ENCODE measurements at regions not wholly inside any gene's neighbourhood (a gene's known extent, or its start where the extent isn't known, plus 50 kb on each side); places are given as distances from the start of the nearest gene placed in this dataset.

DNA sequence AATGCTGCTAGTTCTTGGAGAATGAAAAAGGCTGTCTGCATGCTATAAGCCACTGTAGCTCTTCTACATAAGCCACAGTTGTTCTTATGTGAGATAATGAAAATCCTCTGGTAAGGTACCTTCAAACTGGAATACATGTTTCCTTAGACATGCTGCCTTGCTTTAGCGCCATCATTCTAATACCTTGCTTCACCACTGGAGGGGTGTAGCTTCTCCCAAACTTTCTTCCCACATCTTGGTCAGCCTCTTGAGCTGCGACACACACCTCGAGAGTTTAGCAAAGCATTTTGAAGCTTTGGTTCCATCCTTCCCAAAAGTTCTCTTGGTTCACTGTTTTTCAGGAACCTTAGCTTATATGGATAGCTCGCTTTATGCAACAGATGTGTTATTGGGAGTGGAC lies 69.5 kb downstream of the NKX2-1 start:
- ChIA-PET CTCF (no interaction called here), POLR2A (no interaction called here)

DNA sequence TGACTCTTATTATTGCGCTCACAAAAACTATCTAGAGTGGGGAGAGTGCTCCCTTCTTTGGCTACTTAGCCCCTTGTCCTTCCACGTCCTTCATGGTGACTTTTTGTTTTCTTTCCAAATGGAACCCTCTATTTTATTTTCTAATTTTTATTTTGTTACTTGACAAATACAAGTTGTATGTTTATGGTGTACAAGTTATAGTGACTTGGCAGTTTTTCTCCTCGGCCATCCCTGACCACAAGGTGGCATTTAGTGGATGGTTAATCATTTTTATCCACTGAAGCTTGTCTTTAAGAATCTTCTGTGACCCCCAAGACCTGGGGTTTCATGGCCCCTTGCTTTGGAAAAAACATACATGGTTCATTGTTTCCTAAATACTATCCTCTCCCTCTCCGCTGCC lies 70.1 kb downstream of the NKX2-1 start:
- no peaks in the 10 kb centered on the region for H3K9me3 ChIP-seq (ENCODE audit: control insufficient read depth in 2 of 3, low read length in 3 of 3)
- CTCF ChIA-PET = no interaction called here

More for the DNA sequence above, 69.5 kb downstream of the NKX2-1 start:
- intact Hi-C loops (cut with micrococcal nuclease) = loop anchor here in 1 of 2 donors (10.0 kb wide), 1 partner anchor 494 kb away; no protein-coding TSS in a partner anchor
- Histone ChIP-seq H3K9me3 (ENCODE audit: control insufficient read depth in 2 of 3, low read length in 3 of 3) (no peaks in the 10 kb centered on the region), H3K27me3 (ENCODE audit: control insufficient read depth in 2 of 2, insufficient read depth in 2 of 2, low read length in 2 of 2) (no peaks in the 10 kb centered on the region), H3K27ac (ENCODE audit: low read depth, low read length) (no peak overlapping the region), H3K36me3 (ENCODE audit: control insufficient read depth in 2 of 3, insufficient read depth in 3 of 3, low read length in 3 of 3) (no peaks in the 10 kb centered on the region), H3K4me3 (ENCODE audit: low read length) (no peak overlapping the region), H3K4me1 (ENCODE audit: control insufficient read depth in 2 of 2, insufficient read depth in 2 of 2, low read length in 2 of 2) (no peaks in the 10 kb centered on the region)
- Mint-ChIP-seq H3K9me3 (peaks cover 0 to 4% (median 0%) of the 10 kb centered on the region in 11 donors), H3K27me3 (peaks cover 4 to 33% (median 12%) of the 10 kb centered on the region in 5 donors), H3K4me3 (no peak overlapping the region), H3K4me1 (no peaks in the 10 kb centered on the region), H3K36me3 (no peaks in the 10 kb centered on the region), H3K27ac (no peak overlapping the region)
- no peak for DNase-seq
- ATAC-seq = no peak

DNA sequence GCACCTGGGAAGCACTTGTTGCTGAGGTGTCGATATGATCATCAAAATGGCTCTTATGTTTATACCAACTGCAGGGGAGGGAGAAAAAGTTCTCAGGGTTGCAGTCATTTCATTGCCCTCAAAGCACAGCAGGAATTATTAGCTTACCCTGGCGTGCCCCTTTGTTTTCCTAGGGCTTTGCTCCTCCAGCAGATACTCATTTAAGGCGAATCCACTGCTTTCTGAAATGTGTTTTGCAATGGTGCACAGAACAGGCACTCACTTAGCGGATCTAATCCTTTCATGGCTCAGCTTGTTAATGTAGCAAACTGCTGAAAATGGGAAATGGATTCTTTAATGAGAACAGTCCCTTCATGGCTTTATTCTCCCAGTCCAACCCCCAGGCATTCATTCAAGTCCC lies 76.7 kb downstream of the NKX2-1 start:
- DNase-seq = no peak
- no peak overlapping the region for H3K4me3 Mint-ChIP-seq
- Histone ChIP-seq H3K9me3 (ENCODE audit: control insufficient read depth in 2 of 3, low read length in 3 of 3) (no peaks in the 10 kb centered on the region), H3K27me3 (ENCODE audit: control insufficient read depth in 2 of 2, insufficient read depth in 2 of 2, low read length in 2 of 2) (no peaks in the 10 kb centered on the region), H3K4me3 (ENCODE audit: low read length) (no peak overlapping the region), H3K4me1 (ENCODE audit: control insufficient read depth in 2 of 2, insufficient read depth in 2 of 2, low read length in 2 of 2) (no peaks in the 10 kb centered on the region), H3K27ac (ENCODE audit: low read depth, low read length) (no peak overlapping the region), H3K36me3 (ENCODE audit: control insufficient read depth in 2 of 3, insufficient read depth in 3 of 3, low read length in 3 of 3) (no peaks in the 10 kb centered on the region)
- ChIA-PET POLR2A (no interaction called here), CTCF (no interaction called here)
- no peaks in the 10 kb centered on the region for H3K36me3 Mint-ChIP-seq
- H3K27ac Mint-ChIP-seq = no peak overlapping the region
- intact Hi-C loops (cut with micrococcal nuclease) = no loop called here
- H3K4me1 Mint-ChIP-seq = no peaks in the 10 kb centered on the region
- no peak for ATAC-seq
- peaks cover 6 to 36% (median 21%) of the 10 kb centered on the region in 5 donors for H3K27me3 Mint-ChIP-seq
- H3K9me3 Mint-ChIP-seq = peaks cover 0 to 2% (median 0%) of the 10 kb centered on the region in 11 donors

More for the DNA sequence above, 70.1 kb downstream of the NKX2-1 start:
- ATAC-seq (no peak), DNase-seq (no peak)
- no peak overlapping the region for H3K27ac ChIP-seq (ENCODE audit: low read depth, low read length)
- H3K27me3 Mint-ChIP-seq = peaks cover 4 to 33% (median 13%) of the 10 kb centered on the region in 5 donors
- H3K27me3 ChIP-seq (ENCODE audit: control insufficient read depth in 2 of 2, insufficient read depth in 2 of 2, low read length in 2 of 2) = no peaks in the 10 kb centered on the region
- H3K4me3 ChIP-seq (ENCODE audit: low read length) = no peak overlapping the region
- no peak overlapping the region for H3K4me3 Mint-ChIP-seq
- H3K36me3 Mint-ChIP-seq = no peaks in the 10 kb centered on the region
- no peaks in the 10 kb centered on the region for H3K4me1 Mint-ChIP-seq
- no peak overlapping the region for H3K27ac Mint-ChIP-seq
- H3K9me3 Mint-ChIP-seq = peaks cover 0 to 4% (median 0%) of the 10 kb centered on the region in 11 donors
- H3K36me3 ChIP-seq (ENCODE audit: control insufficient read depth in 2 of 3, insufficient read depth in 3 of 3, low read length in 3 of 3) = no peaks in the 10 kb centered on the region
- POLR2A ChIA-PET = no interaction called here
- intact Hi-C loops (cut with micrococcal nuclease) = loop anchor here in 1 of 2 donors (10.0 kb wide), 1 partner anchor 495 kb away; no protein-coding TSS in a partner anchor
- H3K4me1 ChIP-seq (ENCODE audit: control insufficient read depth in 2 of 2, insufficient read depth in 2 of 2, low read length in 2 of 2) = no peaks in the 10 kb centered on the region

DNA sequence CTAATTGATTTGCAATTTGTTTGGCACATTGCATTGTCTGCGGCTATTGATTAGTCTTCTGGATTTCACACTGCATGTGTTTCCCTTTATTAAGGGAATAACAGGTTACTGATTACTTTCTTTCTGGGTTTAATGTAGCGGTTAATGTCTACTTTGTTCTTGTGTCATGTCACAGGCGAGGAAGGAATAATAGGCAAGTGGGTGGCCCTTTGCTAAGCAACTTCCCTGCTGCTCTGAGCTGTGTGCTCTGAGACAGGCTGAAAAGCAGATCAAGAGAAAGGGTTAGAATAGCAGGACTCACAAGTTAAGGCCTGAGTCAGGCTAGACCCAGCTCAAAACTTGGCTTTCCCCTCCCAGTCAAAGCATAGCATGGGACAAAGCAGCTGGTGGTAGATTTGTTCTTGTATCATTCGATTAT lies 77.2 kb downstream of the NKX2-1 start:
- DNase-seq (no peak), ATAC-seq (no peak)
- H3K4me1 Mint-ChIP-seq = no peaks in the 10 kb centered on the region
- peaks cover 0 to 2% (median 0%) of the 10 kb centered on the region in 11 donors for H3K9me3 Mint-ChIP-seq
- no peak overlapping the region for H3K4me3 Mint-ChIP-seq
- no peak overlapping the region for H3K27ac Mint-ChIP-seq
- H3K36me3 Mint-ChIP-seq = no peaks in the 10 kb centered on the region
- H3K27me3 Mint-ChIP-seq = peaks cover 10 to 34% (median 26%) of the 10 kb centered on the region in 5 donors
- intact Hi-C loops (cut with micrococcal nuclease) = no loop called here
- Histone ChIP-seq H3K9me3 (ENCODE audit: control insufficient read depth in 2 of 3, low read length in 3 of 3) (no peaks in the 10 kb centered on the region), H3K27ac (ENCODE audit: low read depth, low read length) (no peak overlapping the region), H3K36me3 (ENCODE audit: control insufficient read depth in 2 of 3, insufficient read depth in 3 of 3, low read length in 3 of 3) (no peaks in the 10 kb centered on the region), H3K4me3 (ENCODE audit: low read length) (no peak overlapping the region), H3K4me1 (ENCODE audit: control insufficient read depth in 2 of 2, insufficient read depth in 2 of 2, low read length in 2 of 2) (no peaks in the 10 kb centered on the region), H3K27me3 (ENCODE audit: control insufficient read depth in 2 of 2, insufficient read depth in 2 of 2, low read length in 2 of 2) (no peaks in the 10 kb centered on the region)
- ChIA-PET POLR2A (no interaction called here), CTCF (no interaction called here)

DNA sequence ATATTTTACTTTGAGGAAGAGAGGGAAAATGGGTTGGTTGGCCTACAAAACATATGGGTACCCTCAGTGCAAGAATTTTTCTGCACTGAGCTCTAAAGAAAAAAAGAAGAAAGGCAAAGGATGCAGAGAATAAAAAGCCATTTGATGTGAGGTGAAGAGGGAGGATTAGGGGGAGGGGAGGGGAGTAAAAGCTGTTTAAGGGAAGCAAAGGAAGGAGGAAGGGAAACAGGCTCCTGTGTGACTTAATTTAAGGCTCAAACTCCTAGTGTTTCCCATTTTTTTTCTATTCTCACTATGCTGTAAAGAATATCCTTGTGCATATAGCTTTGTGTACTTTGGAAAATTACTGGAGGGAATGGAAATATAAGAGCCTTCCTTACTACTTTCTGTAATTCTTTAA lies 78.7 kb downstream of the NKX2-1 start:
- Mint-ChIP-seq H3K9me3 (peaks cover 0 to 2% (median 0%) of the 10 kb centered on the region in 11 donors), H3K27me3 (peaks cover 14 to 32% (median 24%) of the 10 kb centered on the region in 5 donors), H3K4me1 (no peaks in the 10 kb centered on the region), H3K27ac (no peak overlapping the region), H3K4me3 (no peak overlapping the region), H3K36me3 (no peaks in the 10 kb centered on the region)
- no peak overlapping the region for H3K4me3 ChIP-seq (ENCODE audit: low read length)
- intact Hi-C loops (cut with micrococcal nuclease) = no loop called here
- ChIA-PET CTCF (no interaction called here), POLR2A (no interaction called here)
- no peaks in the 10 kb centered on the region for H3K27me3 ChIP-seq (ENCODE audit: control insufficient read depth in 2 of 2, insufficient read depth in 2 of 2, low read length in 2 of 2)
- H3K9me3 ChIP-seq (ENCODE audit: control insufficient read depth in 2 of 3, low read length in 3 of 3) = no peaks in the 10 kb centered on the region
- H3K36me3 ChIP-seq (ENCODE audit: control insufficient read depth in 2 of 3, insufficient read depth in 3 of 3, low read length in 3 of 3) = no peaks in the 10 kb centered on the region
- no peak overlapping the region for H3K27ac ChIP-seq (ENCODE audit: low read depth, low read length)
- ATAC-seq = no peak
- no peaks in the 10 kb centered on the region for H3K4me1 ChIP-seq (ENCODE audit: control insufficient read depth in 2 of 2, insufficient read depth in 2 of 2, low read length in 2 of 2)
- no peak for DNase-seq

DNA sequence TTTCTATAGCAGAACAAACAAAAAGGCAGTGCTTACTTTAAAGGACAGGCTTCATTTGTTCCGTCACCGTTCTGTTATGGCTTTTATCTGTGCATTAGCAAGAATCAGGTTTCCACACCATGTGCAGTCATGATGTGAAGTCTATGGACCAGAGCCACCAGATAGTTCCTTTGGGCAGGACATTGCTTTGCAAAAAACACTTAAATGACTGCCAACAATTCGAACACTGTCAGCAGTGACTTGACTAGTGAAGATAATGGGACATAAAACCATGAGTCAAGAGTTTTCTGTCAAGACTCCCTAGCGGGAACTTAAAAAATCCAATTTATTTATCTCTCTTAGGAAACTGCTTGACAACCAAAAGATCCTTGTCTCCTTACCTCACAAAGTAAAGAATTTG lies 80.3 kb downstream of the NKX2-1 start:
- CTCF ChIA-PET = no interaction called here
- no peaks in the 10 kb centered on the region for H3K27me3 ChIP-seq (ENCODE audit: control insufficient read depth in 2 of 2, insufficient read depth in 2 of 2, low read length in 2 of 2)
- Mint-ChIP-seq H3K4me1 (no peaks in the 10 kb centered on the region), H3K27ac (no peak overlapping the region), H3K36me3 (no peaks in the 10 kb centered on the region), H3K27me3 (peaks cover 11 to 31% (median 26%) of the 10 kb centered on the region in 5 donors), H3K9me3 (peaks cover 0 to 1% (median 0%) of the 10 kb centered on the region in 11 donors), H3K4me3 (no peak overlapping the region)
- DNase-seq = no peak
- no peaks in the 10 kb centered on the region for H3K4me1 ChIP-seq (ENCODE audit: control insufficient read depth in 2 of 2, insufficient read depth in 2 of 2, low read length in 2 of 2)
- POLR2A ChIA-PET = no interaction called here
- no peaks in the 10 kb centered on the region for H3K9me3 ChIP-seq (ENCODE audit: control insufficient read depth in 2 of 3, low read length in 3 of 3)
- H3K27ac ChIP-seq (ENCODE audit: low read depth, low read length) = no peak overlapping the region
- H3K36me3 ChIP-seq (ENCODE audit: control insufficient read depth in 2 of 3, insufficient read depth in 3 of 3, low read length in 3 of 3) = no peaks in the 10 kb centered on the region
- H3K4me3 ChIP-seq (ENCODE audit: low read length) = no peak overlapping the region
- ATAC-seq = no peak
- intact Hi-C loops (cut with micrococcal nuclease) = no loop called here

DNA sequence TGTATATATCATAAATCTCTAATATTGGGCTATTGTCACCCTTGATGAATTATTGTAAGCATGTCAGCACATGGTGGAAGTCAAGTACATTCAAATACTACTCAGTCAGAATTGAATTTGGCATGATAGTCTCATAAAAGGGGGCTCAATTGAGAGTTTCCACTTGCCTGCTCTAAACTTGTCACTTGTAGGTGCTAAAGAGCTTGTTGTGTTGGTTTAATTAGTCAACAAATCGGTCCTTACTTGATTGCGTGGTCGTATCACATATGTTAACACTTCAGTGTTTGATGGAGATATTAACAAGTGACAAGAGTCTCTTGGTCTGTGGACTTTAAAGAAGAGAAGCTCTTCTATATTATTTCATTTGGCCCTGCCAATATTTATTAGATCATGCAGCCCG lies 81.1 kb downstream of the NKX2-1 start:
- Mint-ChIP-seq H3K36me3 (no peaks in the 10 kb centered on the region), H3K4me1 (no peaks in the 10 kb centered on the region), H3K4me3 (no peak overlapping the region), H3K27ac (no peak overlapping the region), H3K9me3 (peaks cover 0 to 1% (median 0%) of the 10 kb centered on the region in 11 donors), H3K27me3 (peaks cover 11 to 31% (median 25%) of the 10 kb centered on the region in 5 donors)
- H3K4me1 ChIP-seq (ENCODE audit: control insufficient read depth in 2 of 2, insufficient read depth in 2 of 2, low read length in 2 of 2) = no peaks in the 10 kb centered on the region
- H3K27ac ChIP-seq (ENCODE audit: low read depth, low read length) = no peak overlapping the region
- intact Hi-C loops (cut with micrococcal nuclease) = no loop called here
- ATAC-seq (no peak), DNase-seq (no peak)
- ChIA-PET CTCF (no interaction called here), POLR2A (no interaction called here)
- no peaks in the 10 kb centered on the region for H3K27me3 ChIP-seq (ENCODE audit: control insufficient read depth in 2 of 2, insufficient read depth in 2 of 2, low read length in 2 of 2)
- H3K4me3 ChIP-seq (ENCODE audit: low read length) = no peak overlapping the region
- no peaks in the 10 kb centered on the region for H3K36me3 ChIP-seq (ENCODE audit: control insufficient read depth in 2 of 3, insufficient read depth in 3 of 3, low read length in 3 of 3)
- no peaks in the 10 kb centered on the region for H3K9me3 ChIP-seq (ENCODE audit: control insufficient read depth in 2 of 3, low read length in 3 of 3)
